ENCODE measurements at regions not wholly inside any gene's neighbourhood (a gene's known extent, or its start where the extent isn't known, plus 50 kb on each side); places are given as distances from the start of the nearest gene placed in this dataset.

DNA sequence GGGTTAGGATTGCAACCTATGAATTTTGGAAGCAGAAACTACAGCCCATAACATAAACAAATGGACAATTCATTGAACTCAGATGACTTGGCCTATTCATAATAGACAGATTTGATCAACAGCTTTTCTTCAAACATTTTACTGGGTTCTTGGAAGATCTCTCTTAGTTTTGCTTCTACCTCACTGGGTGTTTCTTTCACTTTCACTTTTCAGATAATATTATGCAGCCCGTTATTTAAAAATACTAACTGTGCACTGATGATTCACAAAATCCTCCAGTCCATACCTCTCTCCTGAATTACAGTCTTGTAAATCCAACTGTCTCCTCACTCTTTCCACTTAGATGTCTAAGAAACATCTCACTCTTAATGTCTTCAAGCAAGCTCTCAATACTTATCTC, 183.5 kb upstream of the IRX1 start:
- no peak overlapping the region for H3K27ac Mint-ChIP-seq
- H3K4me3 Mint-ChIP-seq, result no peak overlapping the region
- ATAC-seq (replicated peaks in 1 of 2), result no peak

DNA sequence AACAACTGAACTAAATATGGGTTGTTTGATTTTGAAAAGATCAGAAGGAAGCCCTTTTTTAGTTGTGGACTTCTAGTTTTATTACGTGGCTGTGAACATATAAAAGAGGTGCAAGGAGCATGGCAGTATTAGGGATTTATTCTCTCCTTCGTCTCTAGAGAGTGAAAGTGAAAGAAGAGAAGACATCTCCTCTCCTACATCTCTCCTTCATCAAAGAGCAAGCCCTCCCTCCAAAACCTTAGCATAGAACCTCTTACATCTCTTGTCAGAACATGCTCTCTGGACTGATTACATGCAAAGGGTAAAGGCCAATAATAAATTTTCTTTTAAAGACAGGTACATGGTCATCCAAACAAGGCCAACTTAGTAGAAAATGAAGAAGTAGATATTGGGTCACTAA, 184.3 kb upstream of the IRX1 start:
- Mint-ChIP-seq H3K4me3 (no peak overlapping the region), H3K36me3 (ENCODE audit: insufficient read depth in 2 of 2) (peaks cover 3 to 6% of the 10 kb centered on the region in 2 donors), H3K9me3 (peaks cover 9 to 12% of the 10 kb centered on the region in 2 donors), H3K27me3 (ENCODE audit: low read depth) (no peaks in the 10 kb centered on the region), H3K27ac (no peak overlapping the region), H3K4me1 (ENCODE audit: low read depth) (no peaks in the 10 kb centered on the region)
- DNase-seq (no peak), ATAC-seq (replicated peaks in 1 of 2) (no peak)

More for the DNA sequence above, 183.5 kb upstream of the IRX1 start:
- Mint-ChIP-seq H3K36me3 (ENCODE audit: insufficient read depth in 2 of 2) (peaks cover 3 to 6% of the 10 kb centered on the region in 2 donors), H3K27me3 (ENCODE audit: low read depth) (no peaks in the 10 kb centered on the region), H3K9me3 (peaks cover 9 to 12% of the 10 kb centered on the region in 2 donors), H3K4me1 (ENCODE audit: low read depth) (no peaks in the 10 kb centered on the region)
- DNase-seq, result no peak

DNA sequence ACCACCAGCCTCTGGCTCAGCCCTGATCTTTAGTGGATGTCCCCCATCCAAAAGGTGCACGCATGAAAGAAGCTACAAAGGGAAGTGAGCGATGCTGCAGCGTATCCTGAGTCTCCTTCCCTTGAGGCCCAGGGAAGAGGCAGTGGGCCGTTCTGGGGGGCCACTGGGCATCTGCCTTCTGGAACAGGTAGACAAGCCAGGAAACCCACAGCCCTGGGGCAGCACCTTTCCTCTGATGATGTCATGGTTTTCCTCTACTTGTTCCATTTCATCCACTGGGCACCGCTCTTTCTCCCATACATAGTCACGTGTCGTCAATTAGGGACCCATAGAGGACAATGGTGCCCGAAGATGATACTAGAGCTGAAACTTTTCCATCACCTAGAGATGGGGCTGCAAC, 194.0 kb upstream of the IRX1 start:
- DNase-seq (no peak), ATAC-seq (replicated peaks in 1 of 2) (no peak)
- peaks cover 2 to 10% of the 10 kb centered on the region in 2 donors for H3K9me3 Mint-ChIP-seq
- no peaks in the 10 kb centered on the region for H3K4me1 Mint-ChIP-seq (ENCODE audit: low read depth)
- H3K27me3 Mint-ChIP-seq (ENCODE audit: low read depth), result no peaks in the 10 kb centered on the region
- no peak overlapping the region for H3K27ac Mint-ChIP-seq
- H3K36me3 Mint-ChIP-seq (ENCODE audit: insufficient read depth in 2 of 2), result peaks cover 0 to 2% of the 10 kb centered on the region in 2 donors
- H3K4me3 Mint-ChIP-seq, result no peak overlapping the region

GRCh38 chr5:3400659-3401058, 195.0 kb upstream of the IRX1 start:
- H3K36me3 Mint-ChIP-seq (ENCODE audit: insufficient read depth in 2 of 2), result peaks cover 0 to 2% of the 10 kb centered on the region in 2 donors
- H3K4me3 Mint-ChIP-seq, result no peak overlapping the region
- H3K27me3 Mint-ChIP-seq (ENCODE audit: low read depth), result no peaks in the 10 kb centered on the region
- H3K9me3 Mint-ChIP-seq, result peaks cover 0 to 6% of the 10 kb centered on the region in 2 donors
- H3K27ac Mint-ChIP-seq, result no peak overlapping the region
- ATAC-seq (replicated peaks in 1 of 2), result no peak
- no peaks in the 10 kb centered on the region for H3K4me1 Mint-ChIP-seq (ENCODE audit: low read depth)
- DNase-seq, result no peak

DNA sequence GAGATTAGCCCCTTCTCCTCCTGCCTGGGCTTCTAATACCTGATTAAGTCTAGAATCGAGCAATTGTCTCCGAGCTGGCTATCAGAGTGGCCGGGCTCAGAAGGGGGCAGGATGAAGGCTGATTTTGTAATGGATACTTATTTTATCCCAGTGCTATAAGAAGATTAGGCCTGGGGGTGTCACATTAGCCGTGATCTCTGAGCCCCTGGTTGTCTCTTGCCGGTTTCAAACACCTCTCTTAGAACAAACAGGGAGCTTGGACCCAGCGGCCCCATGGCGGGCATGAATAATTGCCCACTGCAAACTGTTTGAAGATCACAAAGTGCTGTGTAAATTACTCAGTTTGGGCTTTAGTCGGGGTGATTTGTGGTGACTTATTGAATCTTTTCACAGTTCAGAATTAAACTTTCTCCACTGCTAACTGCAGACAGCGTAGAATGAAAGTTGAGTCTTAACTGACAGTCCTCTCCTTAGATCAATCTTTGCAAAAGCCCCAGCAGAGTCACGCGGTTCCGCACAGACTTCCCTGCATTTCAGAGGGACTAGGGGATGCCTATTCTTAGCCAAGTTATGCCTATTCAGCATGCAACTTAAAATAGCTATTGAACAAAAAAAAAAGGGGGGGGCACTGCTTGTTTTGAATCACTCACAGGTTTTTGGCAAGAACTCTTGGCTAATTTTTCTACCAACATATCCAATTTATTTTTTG, 200.6 kb upstream of the IRX1 start:
- H3K36me3 Mint-ChIP-seq (ENCODE audit: insufficient read depth in 2 of 2), result peaks cover 0 to 2% of the 10 kb centered on the region in 2 donors
- no peak for ATAC-seq (replicated peaks in 1 of 2)
- peaks cover 0 to 6% of the 10 kb centered on the region in 2 donors for H3K9me3 Mint-ChIP-seq
- H3K4me1 Mint-ChIP-seq (ENCODE audit: low read depth), result no peaks in the 10 kb centered on the region
- H3K4me3 Mint-ChIP-seq, result no peak overlapping the region
- no peak overlapping the region for H3K27ac Mint-ChIP-seq
- DNase-seq, result no peak
- H3K27me3 Mint-ChIP-seq (ENCODE audit: low read depth), result no peaks in the 10 kb centered on the region

DNA sequence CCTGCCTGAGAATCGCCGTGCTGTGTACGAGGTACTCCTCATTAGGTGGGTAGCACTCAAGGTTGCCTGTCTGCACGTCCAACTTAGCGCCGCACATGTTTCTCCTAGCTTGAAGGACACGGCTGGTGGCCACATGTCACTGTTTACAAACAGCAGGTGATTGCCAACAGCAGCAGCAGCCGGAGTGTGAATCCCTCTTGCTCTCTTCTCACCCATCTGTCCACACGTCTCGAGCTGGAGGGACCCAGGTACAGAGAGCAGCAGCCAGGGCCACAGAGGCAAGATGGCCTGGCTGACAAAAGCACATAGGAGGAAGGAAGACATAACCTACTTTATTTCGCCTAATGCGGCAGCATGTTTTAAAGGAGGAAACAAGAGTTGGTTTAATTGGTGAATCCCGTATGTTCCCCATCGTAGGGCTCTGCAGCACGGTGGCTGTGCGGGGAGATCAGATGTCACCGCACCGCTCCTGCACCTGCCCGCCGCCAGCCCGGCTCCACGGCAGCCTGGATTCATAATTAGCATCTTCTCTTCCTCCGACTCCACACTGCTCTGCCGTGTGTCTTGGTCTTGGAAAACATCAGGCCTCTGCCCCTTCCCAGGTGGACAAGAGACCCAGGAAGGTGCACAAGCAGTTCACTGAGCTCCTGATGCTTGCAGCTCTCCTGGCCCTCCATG, 201.6 kb upstream of the IRX1 start:
- no peak overlapping the region for H3K4me3 Mint-ChIP-seq
- DNase-seq, result no peak
- H3K27me3 Mint-ChIP-seq (ENCODE audit: low read depth), result no peaks in the 10 kb centered on the region

GRCh38 chr5:3393122-3393919, 202.3 kb upstream of the IRX1 start:
- DNase-seq, result no peak
- Mint-ChIP-seq H3K27me3 (ENCODE audit: low read depth) (no peaks in the 10 kb centered on the region), H3K36me3 (ENCODE audit: insufficient read depth in 2 of 2) (no peaks in the 10 kb centered on the region), H3K4me1 (ENCODE audit: low read depth) (no peaks in the 10 kb centered on the region), H3K4me3 (no peak overlapping the region), H3K9me3 (peaks cover 0 to 3% of the 10 kb centered on the region in 2 donors), H3K27ac (no peak overlapping the region)
- no peak for ATAC-seq (replicated peaks in 1 of 2)

More for the DNA sequence above, 201.6 kb upstream of the IRX1 start:
- ATAC-seq (replicated peaks in 1 of 2), result no peak
- H3K4me1 Mint-ChIP-seq (ENCODE audit: low read depth), result no peaks in the 10 kb centered on the region
- no peaks in the 10 kb centered on the region for H3K36me3 Mint-ChIP-seq (ENCODE audit: insufficient read depth in 2 of 2)
- H3K9me3 Mint-ChIP-seq, result peaks cover 0 to 3% of the 10 kb centered on the region in 2 donors
- no peak overlapping the region for H3K27ac Mint-ChIP-seq

GRCh38 chr5:3392306-3392939, 203.2 kb upstream of the IRX1 start:
- no peak for DNase-seq
- no peak overlapping the region for H3K4me3 Mint-ChIP-seq
- ATAC-seq (replicated peaks in 1 of 2), result no peak
- H3K9me3 Mint-ChIP-seq, result peaks cover 0 to 3% of the 10 kb centered on the region in 2 donors
- H3K36me3 Mint-ChIP-seq (ENCODE audit: insufficient read depth in 2 of 2), result no peaks in the 10 kb centered on the region
- no peaks in the 10 kb centered on the region for H3K27me3 Mint-ChIP-seq (ENCODE audit: low read depth)
- no peaks in the 10 kb centered on the region for H3K4me1 Mint-ChIP-seq (ENCODE audit: low read depth)
- no peak overlapping the region for H3K27ac Mint-ChIP-seq

GRCh38 chr5:3391210-3391609, 204.4 kb upstream of the IRX1 start:
- H3K4me1 Mint-ChIP-seq (ENCODE audit: low read depth), result no peaks in the 10 kb centered on the region
- no peak overlapping the region for H3K27ac Mint-ChIP-seq
- H3K27me3 Mint-ChIP-seq (ENCODE audit: low read depth), result no peaks in the 10 kb centered on the region
- H3K4me3 Mint-ChIP-seq, result no peak overlapping the region
- no peak for ATAC-seq (replicated peaks in 1 of 2)
- no peak for DNase-seq
- H3K9me3 Mint-ChIP-seq, result peaks cover 0 to 3% of the 10 kb centered on the region in 2 donors
- no peaks in the 10 kb centered on the region for H3K36me3 Mint-ChIP-seq (ENCODE audit: insufficient read depth in 2 of 2)

DNA sequence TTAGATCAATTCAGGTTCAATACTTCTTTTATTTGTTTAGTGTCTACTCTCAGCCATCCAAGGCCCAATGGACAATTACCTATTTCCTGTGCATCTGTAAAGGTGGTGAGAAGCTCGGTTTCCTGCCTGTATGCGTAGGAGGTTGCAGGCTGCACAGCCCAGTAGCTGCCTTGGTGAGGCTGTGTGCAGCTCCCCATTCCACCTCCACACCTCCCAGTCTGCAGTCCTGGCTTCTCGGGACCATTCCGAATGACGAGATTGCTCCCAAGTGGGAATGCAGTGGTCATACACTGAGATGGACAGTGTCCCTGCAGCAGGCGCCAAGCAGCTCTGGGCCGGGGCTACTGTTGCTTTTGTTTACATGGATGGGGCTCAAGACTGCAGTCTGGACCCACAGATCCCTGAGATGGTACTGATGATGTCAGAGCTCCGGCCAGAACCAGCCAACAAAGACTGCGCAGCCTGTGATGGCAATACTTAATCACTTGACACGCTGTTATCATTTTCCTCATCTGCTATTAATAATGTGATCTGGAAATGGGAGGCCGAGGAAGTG, 206.1 kb upstream of the IRX1 start:
- ATAC-seq (replicated peaks in 1 of 2), result no peak
- no peak overlapping the region for H3K4me3 Mint-ChIP-seq

DNA sequence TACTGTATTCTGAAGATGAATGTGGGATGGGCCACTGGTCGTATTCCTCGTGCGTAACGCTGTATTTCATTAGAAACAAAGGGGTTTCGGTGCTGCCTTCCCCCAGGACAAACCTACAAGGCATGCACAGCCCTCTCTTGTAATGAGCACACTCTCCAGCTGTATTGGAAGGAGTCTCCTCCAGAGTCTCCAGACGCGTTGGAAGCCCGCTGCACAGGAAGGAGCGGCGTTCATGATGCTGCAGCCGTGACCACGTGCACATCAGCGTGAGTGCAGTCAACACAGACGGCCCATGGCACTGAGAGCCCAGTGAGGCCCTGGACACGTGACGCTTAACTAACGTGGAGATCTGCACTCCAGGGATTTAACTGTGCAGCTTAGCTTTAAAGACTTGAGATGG, 209.0 kb upstream of the IRX1 start:
- H3K4me1 Mint-ChIP-seq (ENCODE audit: low read depth), result no peaks in the 10 kb centered on the region
- no peaks in the 10 kb centered on the region for H3K36me3 Mint-ChIP-seq (ENCODE audit: insufficient read depth in 2 of 2)
- H3K27me3 Mint-ChIP-seq (ENCODE audit: low read depth), result no peaks in the 10 kb centered on the region
- H3K9me3 Mint-ChIP-seq, result peaks cover 0 to 5% of the 10 kb centered on the region in 2 donors
- ATAC-seq (replicated peaks in 1 of 2), result no peak
- DNase-seq, result no peak
- H3K4me3 Mint-ChIP-seq, result no peak overlapping the region
- no peak overlapping the region for H3K27ac Mint-ChIP-seq

More for the DNA sequence above, 206.1 kb upstream of the IRX1 start:
- no peak for DNase-seq
- Mint-ChIP-seq H3K27ac (no peak overlapping the region), H3K4me1 (ENCODE audit: low read depth) (no peaks in the 10 kb centered on the region), H3K27me3 (ENCODE audit: low read depth) (no peaks in the 10 kb centered on the region), H3K36me3 (ENCODE audit: insufficient read depth in 2 of 2) (no peaks in the 10 kb centered on the region), H3K9me3 (peaks cover 0 to 3% of the 10 kb centered on the region in 2 donors)

- H3K27me3 Mint-ChIP-seq (ENCODE audit: low read depth), result no peaks in the 10 kb centered on the region
- no peak overlapping the region for H3K27ac Mint-ChIP-seq
- ATAC-seq (replicated peaks in 1 of 2), result no peak
- DNase-seq, result no peak
- no peak overlapping the region for H3K4me3 Mint-ChIP-seq
- no peaks in the 10 kb centered on the region for H3K4me1 Mint-ChIP-seq (ENCODE audit: low read depth)
- H3K36me3 Mint-ChIP-seq (ENCODE audit: insufficient read depth in 2 of 2), result no peaks in the 10 kb centered on the region
- H3K9me3 Mint-ChIP-seq, result peaks cover 0 to 3% of the 10 kb centered on the region in 2 donors
These were observed 209.6 kb upstream of the IRX1 start for GRCh38 chr5:3385991-3386519.

All from activated T-cell treated with anti-CD3 and anti-CD28 coated beads, Interleukin-2, amount 50 U/mL, for 72 hours (primary cell).